Omental fat pad (tissue), 3 donors: ENCODE measurements at regions not wholly inside any gene's neighbourhood (a gene's known extent, or its start where the extent isn't known, plus 50 kb on each side); places are given as distances from the start of the nearest gene placed in this dataset.

ENCODE experiments used
- ATAC-seq: fragments of 150-250 bp; one replicate; pipeline ENCODE4 v1.9.1; 2016; ENCODE audit warnings: mild to moderate bottlenecking, moderate library complexity; ENCODE audit not compliant: low FRiP score
- DNase-seq: peaks from one replicate; pipeline ENCODE4 v3.0.0-alpha.2; 2019; ENCODE audit warnings: low spot score
- CTCF ChIP-seq, 3 donors: fragments of 450-650 bp; IDR thresholded peaks; one replicate each; pipeline ENCODE4 v1.5.1; 2016 to 2017; ENCODE audit warnings: antibody characterized with exemption in 3 of 3, mild to moderate bottlenecking in 3 of 3, moderate library complexity in 2 of 3

- ATAC-seq (no peak), DNase-seq (no peak)
- no peak for TF ChIP-seq CTCF (IDR thresholded peaks at IDR 0.05)
These were observed 690.4 kb upstream of the NRP1 start for GRCh38 chr10:34024693-34025425.

GRCh38 chr10:34024282-34024681 lies 689.8 kb upstream of the NRP1 start:
- DNase-seq (no peak), ATAC-seq (no peak)
- no peak for TF ChIP-seq CTCF (IDR thresholded peaks at IDR 0.05)

- DNase-seq (no peak), ATAC-seq (no peak)
- no peak for TF ChIP-seq CTCF (IDR thresholded peaks at IDR 0.05)
These were observed 687.7 kb upstream of the NRP1 start for GRCh38 chr10:34022195-34022594.

GRCh38 chr10:34018784-34019183 lies 684.3 kb upstream of the NRP1 start:
- ATAC-seq = no peak
- TF ChIP-seq CTCF (IDR thresholded peaks at IDR 0.05) = no peak
- DNase-seq = no peak

GRCh38 chr10:34018129-34018528 lies 683.7 kb upstream of the NRP1 start:
- no peak for ATAC-seq
- no peak for TF ChIP-seq CTCF (IDR thresholded peaks at IDR 0.05)

GRCh38 chr10:34017281-34017680 lies 682.8 kb upstream of the NRP1 start:
- DNase-seq (no peak), ATAC-seq (no peak)
- TF ChIP-seq CTCF (IDR thresholded peaks at IDR 0.05) = no peak

More at GRCh38 chr10:34018129-34018528, 683.7 kb upstream of the NRP1 start:
- DNase-seq = no peak

- DNase-seq (no peak), ATAC-seq (no peak)
- no peak for TF ChIP-seq CTCF (IDR thresholded peaks at IDR 0.05)
These were observed 682.1 kb upstream of the NRP1 start for GRCh38 chr10:34016576-34016975.
